ENCODE measurements at regions not wholly inside any gene's neighbourhood (a gene's known extent, or its start where the extent isn't known, plus 50 kb on each side); places are given as distances from the start of the nearest gene placed in this dataset.

GRCh38 chr9:129290606-129291005 is 112.5 kb upstream of the IER5L start:
- ChIA-PET POLR2A (ENCODE audit: unreplicated experiment) (no interaction called here), CTCF (no interaction called here)
- Histone ChIP-seq H4K20me1 (ENCODE audit: low read length) (no peaks in the 10 kb centered on the region), H3K4me3 (ENCODE audit: low read length) (no peak overlapping the region), H3K27me3 (ENCODE audit: low read length) (no peaks in the 10 kb centered on the region), H3K9me2 (replicated peaks; ENCODE audit: low read length) (no peaks in the 10 kb centered on the region), H3K4me2 (ENCODE audit: low read length) (no peak overlapping the region), H3K79me2 (ENCODE audit: low read length) (no peaks in the 10 kb centered on the region), H3K9ac (ENCODE audit: low read length) (no peak overlapping the region), H3K9me3 (ENCODE audit: low read length) (no peaks in the 10 kb centered on the region), H3K36me3 (ENCODE audit: low read depth, low read length) (no peaks in the 10 kb centered on the region), H3K27ac (ENCODE audit: low read length) (no peak overlapping the region), H3K4me1 (ENCODE audit: insufficient read depth, low read length) (no peaks in the 10 kb centered on the region), H2AFZ (ENCODE audit: low read length) (no peak overlapping the region), H3F3A (ENCODE audit: low read length, unreplicated experiment) (no peaks in the 10 kb centered on the region)
- DNase-seq (no peak), ATAC-seq (no peak)
- no peak for TF ChIP-seq EZH2 (IDR thresholded peaks at IDR 0.05; ENCODE audit: low read length, unreplicated experiment)
- no peak for TF ChIP-seq EZH2phosphoT487 (IDR thresholded peaks at IDR 0.05; ENCODE audit: borderline replicate concordance, low read length)
- TF ChIP-seq, protein P1, sequence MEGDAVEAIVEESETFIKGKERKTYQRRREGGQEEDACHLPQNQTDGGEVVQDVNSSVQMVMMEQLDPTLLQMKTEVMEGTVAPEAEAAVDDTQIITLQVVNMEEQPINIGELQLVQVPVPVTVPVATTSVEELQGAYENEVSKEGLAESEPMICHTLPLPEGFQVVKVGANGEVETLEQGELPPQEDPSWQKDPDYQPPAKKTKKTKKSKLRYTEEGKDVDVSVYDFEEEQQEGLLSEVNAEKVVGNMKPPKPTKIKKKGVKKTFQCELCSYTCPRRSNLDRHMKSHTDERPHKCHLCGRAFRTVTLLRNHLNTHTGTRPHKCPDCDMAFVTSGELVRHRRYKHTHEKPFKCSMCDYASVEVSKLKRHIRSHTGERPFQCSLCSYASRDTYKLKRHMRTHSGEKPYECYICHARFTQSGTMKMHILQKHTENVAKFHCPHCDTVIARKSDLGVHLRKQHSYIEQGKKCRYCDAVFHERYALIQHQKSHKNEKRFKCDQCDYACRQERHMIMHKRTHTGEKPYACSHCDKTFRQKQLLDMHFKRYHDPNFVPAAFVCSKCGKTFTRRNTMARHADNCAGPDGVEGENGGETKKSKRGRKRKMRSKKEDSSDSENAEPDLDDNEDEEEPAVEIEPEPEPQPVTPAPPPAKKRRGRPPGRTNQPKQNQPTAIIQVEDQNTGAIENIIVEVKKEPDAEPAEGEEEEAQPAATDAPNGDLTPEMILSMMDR (conservative IDR thresholded peaks at IDR 0.05; ENCODE audit: low read depth, low read length) = no peak
- intact Hi-C loops (cut with micrococcal nuclease) = no loop called here
- BruUV-seq (replicated peaks) = no TSS peak

- H3K9ac ChIP-seq (ENCODE audit: low read length) = no peak overlapping the region
- no peaks in the 10 kb centered on the region for H3K4me1 ChIP-seq (ENCODE audit: insufficient read depth, low read length)
- H4K20me1 ChIP-seq (ENCODE audit: low read length) = no peaks in the 10 kb centered on the region
- BruUV-seq (replicated peaks) = no TSS peak
- no peak overlapping the region for H3K4me2 ChIP-seq (ENCODE audit: low read length)
- H3K4me3 ChIP-seq (ENCODE audit: low read length) = no peak overlapping the region
- ChIA-PET CTCF (no interaction called here), POLR2A (ENCODE audit: unreplicated experiment) (no interaction called here)
- H3K27ac ChIP-seq (ENCODE audit: low read length) = no peak overlapping the region
- TF ChIP-seq, protein P1 (conservative IDR thresholded peaks at IDR 0.05; ENCODE audit: low read depth, low read length) = no peak
- TF ChIP-seq EZH2phosphoT487 (IDR thresholded peaks at IDR 0.05; ENCODE audit: borderline replicate concordance, low read length) (no peak), EZH2 (IDR thresholded peaks at IDR 0.05; ENCODE audit: low read length, unreplicated experiment) (no peak)
- H3K27me3 ChIP-seq (ENCODE audit: low read length) = no peaks in the 10 kb centered on the region
- no peak overlapping the region for H2AFZ ChIP-seq (ENCODE audit: low read length)
- no peaks in the 10 kb centered on the region for H3K9me2 ChIP-seq (replicated peaks; ENCODE audit: low read length)
- no peaks in the 10 kb centered on the region for H3F3A ChIP-seq (ENCODE audit: low read length, unreplicated experiment)
- H3K36me3 ChIP-seq (ENCODE audit: low read depth, low read length) = no peaks in the 10 kb centered on the region
- no peak for DNase-seq
- intact Hi-C loops (cut with micrococcal nuclease) = no loop called here
- no peak for ATAC-seq
- H3K79me2 ChIP-seq (ENCODE audit: low read length) = no peaks in the 10 kb centered on the region
- no peaks in the 10 kb centered on the region for H3K9me3 ChIP-seq (ENCODE audit: low read length)
Observed at GRCh38 chr9:129289883-129290282, 111.8 kb upstream of the IER5L start.

GRCh38 chr9:129289131-129289731 is 111.2 kb upstream of the IER5L start:
- H3F3A ChIP-seq (ENCODE audit: low read length, unreplicated experiment) = no peaks in the 10 kb centered on the region
- H4K20me1 ChIP-seq (ENCODE audit: low read length) = no peaks in the 10 kb centered on the region
- H3K9me2 ChIP-seq (replicated peaks; ENCODE audit: low read length) = no peaks in the 10 kb centered on the region
- H3K4me1 ChIP-seq (ENCODE audit: insufficient read depth, low read length) = no peaks in the 10 kb centered on the region
- no peaks in the 10 kb centered on the region for H3K36me3 ChIP-seq (ENCODE audit: low read depth, low read length)
- DNase-seq = no peak
- BruUV-seq (replicated peaks) = no TSS peak
- H3K27ac ChIP-seq (ENCODE audit: low read length) = no peak overlapping the region
- ATAC-seq = no peak
- TF ChIP-seq EZH2 (IDR thresholded peaks at IDR 0.05; ENCODE audit: low read length, unreplicated experiment) (no peak), EZH2phosphoT487 (IDR thresholded peaks at IDR 0.05; ENCODE audit: borderline replicate concordance, low read length) (no peak)
- TF ChIP-seq, protein P1 (conservative IDR thresholded peaks at IDR 0.05; ENCODE audit: low read depth, low read length) = no peak
- H3K79me2 ChIP-seq (ENCODE audit: low read length) = no peaks in the 10 kb centered on the region
- ChIA-PET CTCF (no interaction called here), POLR2A (ENCODE audit: unreplicated experiment) (no interaction called here)
- H3K9me3 ChIP-seq (ENCODE audit: low read length) = no peaks in the 10 kb centered on the region
- no peak overlapping the region for H3K9ac ChIP-seq (ENCODE audit: low read length)
- no peaks in the 10 kb centered on the region for H3K27me3 ChIP-seq (ENCODE audit: low read length)
- no peak overlapping the region for H2AFZ ChIP-seq (ENCODE audit: low read length)
- no peak overlapping the region for H3K4me3 ChIP-seq (ENCODE audit: low read length)
- intact Hi-C loops (cut with micrococcal nuclease) = no loop called here
- H3K4me2 ChIP-seq (ENCODE audit: low read length) = no peak overlapping the region

Data from PC-3 (cell line).